GM21717 (cell line): ENCODE measurements at regions not wholly inside any gene's neighbourhood (a gene's known extent, or its start where the extent isn't known, plus 50 kb on each side); places are given as distances from the start of the nearest gene placed in this dataset.
A peak's percentile ranks its signal among the peaks of the same experiment; 100 is the strongest.
"Not testable (repeated sequence)": the region's sequence is repeated elsewhere in the genome, so short reads cannot be mapped to it uniquely, and the experiment has no call there.

Experiments used
- ATAC-seq: cut with Tn5 transposase; IDR thresholded peaks from one replicate; pipeline ENCODE4 v1.9.1; 2021; ENCODE audit warnings: mild to moderate bottlenecking, moderate library complexity; ENCODE audit not compliant: unreplicated experiment

- not testable (repeated sequence) for ATAC-seq
Observed at GRCh38 chr9:62833323-62834200, 1643.7 kb downstream of the SPATA31A7 start.

GRCh38 chr9:62837254-62837911 lies 1647.5 kb downstream of the SPATA31A7 start:
- ATAC-seq = peak; percentile 44

GRCh38 chr9:62838024-62838718 lies 1648.3 kb downstream of the SPATA31A7 start:
- peak; percentile 100 for ATAC-seq

GRCh38 chr9:62839168-62839567 lies 1649.3 kb downstream of the SPATA31A7 start:
- ATAC-seq = not testable (repeated sequence)

- ATAC-seq = not testable (repeated sequence)
Observed at GRCh38 chr9:62843145-62843544, 1653.3 kb downstream of the SPATA31A7 start.

GRCh38 chr9:62843706-62844290 lies 1654.0 kb downstream of the SPATA31A7 start:
- not testable (repeated sequence) for ATAC-seq

- not testable (repeated sequence) for ATAC-seq
Observed at GRCh38 chr9:62844681-62845185, 1654.9 kb downstream of the SPATA31A7 start.

GRCh38 chr9:62848258-62848657 lies 1658.4 kb downstream of the SPATA31A7 start:
- ATAC-seq = not testable (repeated sequence)

GRCh38 chr9:62849991-62850390 lies 1660.2 kb downstream of the SPATA31A7 start:
- ATAC-seq = not testable (repeated sequence)

- ATAC-seq = not testable (repeated sequence)
Observed at GRCh38 chr9:62857280-62857679, 1667.4 kb downstream of the SPATA31A7 start.

GRCh38 chr9:62858240-62858639 lies 1668.4 kb downstream of the SPATA31A7 start:
- not testable (repeated sequence) for ATAC-seq

GRCh38 chr9:62860939-62861860 lies 1671.4 kb downstream of the SPATA31A7 start:
- not testable (repeated sequence) for ATAC-seq

- not testable (repeated sequence) for ATAC-seq
Observed at GRCh38 chr9:62862180-62862579, 1672.3 kb downstream of the SPATA31A7 start.

- not testable (repeated sequence) for ATAC-seq
Observed at GRCh38 chr9:62863319-62863718, 1673.5 kb downstream of the SPATA31A7 start.

- ATAC-seq = not testable (repeated sequence)
Observed at GRCh38 chr9:62863867-62864266, 1674.0 kb downstream of the SPATA31A7 start.

GRCh38 chr9:62864481-62865469 lies 1674.9 kb downstream of the SPATA31A7 start:
- ATAC-seq = not testable (repeated sequence)

GRCh38 chr9:62869061-62869460 lies 1679.2 kb downstream of the SPATA31A7 start:
- not testable (repeated sequence) for ATAC-seq

GRCh38 chr9:62871765-62872164 lies 1681.9 kb downstream of the SPATA31A7 start:
- ATAC-seq = not testable (repeated sequence)
